ENCODE measurements at regions not wholly inside any gene's neighbourhood (a gene's known extent, or its start where the extent isn't known, plus 50 kb on each side); places are given as distances from the start of the nearest gene placed in this dataset.

DNA sequence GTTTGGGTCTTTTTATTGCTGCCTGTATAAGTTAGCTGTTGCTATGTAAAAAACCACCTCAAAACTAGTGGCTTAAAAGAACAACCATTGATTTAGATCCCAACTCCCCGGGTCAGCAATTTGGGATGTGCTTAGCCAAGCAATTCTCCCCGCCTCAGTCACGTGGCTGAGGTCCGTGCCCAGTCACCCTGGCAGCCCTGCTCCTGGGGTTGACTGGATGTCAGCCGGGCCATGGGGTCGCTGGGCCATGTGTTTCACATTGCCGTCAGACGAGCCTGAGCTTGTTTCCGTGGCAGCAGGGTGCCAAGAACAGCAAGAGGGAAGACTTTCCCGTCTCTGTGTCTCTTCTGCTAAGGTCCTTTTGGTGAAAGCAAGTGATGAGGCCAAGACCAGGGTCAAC lies 345.7 kb upstream of the FAT1 start:
- TF ChIP-seq, protein P1, sequence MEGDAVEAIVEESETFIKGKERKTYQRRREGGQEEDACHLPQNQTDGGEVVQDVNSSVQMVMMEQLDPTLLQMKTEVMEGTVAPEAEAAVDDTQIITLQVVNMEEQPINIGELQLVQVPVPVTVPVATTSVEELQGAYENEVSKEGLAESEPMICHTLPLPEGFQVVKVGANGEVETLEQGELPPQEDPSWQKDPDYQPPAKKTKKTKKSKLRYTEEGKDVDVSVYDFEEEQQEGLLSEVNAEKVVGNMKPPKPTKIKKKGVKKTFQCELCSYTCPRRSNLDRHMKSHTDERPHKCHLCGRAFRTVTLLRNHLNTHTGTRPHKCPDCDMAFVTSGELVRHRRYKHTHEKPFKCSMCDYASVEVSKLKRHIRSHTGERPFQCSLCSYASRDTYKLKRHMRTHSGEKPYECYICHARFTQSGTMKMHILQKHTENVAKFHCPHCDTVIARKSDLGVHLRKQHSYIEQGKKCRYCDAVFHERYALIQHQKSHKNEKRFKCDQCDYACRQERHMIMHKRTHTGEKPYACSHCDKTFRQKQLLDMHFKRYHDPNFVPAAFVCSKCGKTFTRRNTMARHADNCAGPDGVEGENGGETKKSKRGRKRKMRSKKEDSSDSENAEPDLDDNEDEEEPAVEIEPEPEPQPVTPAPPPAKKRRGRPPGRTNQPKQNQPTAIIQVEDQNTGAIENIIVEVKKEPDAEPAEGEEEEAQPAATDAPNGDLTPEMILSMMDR (IDR thresholded peaks at IDR 0.05; ENCODE audit: insufficient read depth, low read length), result no peak
- no peak for TF ChIP-seq REST (IDR thresholded peaks at IDR 0.05; ENCODE audit: insufficient replicate concordance, low read depth)
